ENCODE measurements at regions not wholly inside any gene's neighbourhood (a gene's known extent, or its start where the extent isn't known, plus 50 kb on each side); places are given as distances from the start of the nearest gene placed in this dataset.
"Not testable (repeated sequence)": the region's sequence is repeated elsewhere in the genome, so short reads cannot be mapped to it uniquely, and the experiment has no call there.

GRCh38 chr5:99771296-99771695 is 763.9 kb upstream of the FAM174A start:
- Mint-ChIP-seq H3K27ac (no peak overlapping the region), H3K9me3 (ENCODE audit: low read depth) (peaks cover 11% of the 10 kb centered on the region), H3K4me3 (no peak overlapping the region), H3K27me3 (no peaks in the 10 kb centered on the region), H3K36me3 (no peaks in the 10 kb centered on the region), H3K4me1 (ENCODE audit: low read depth) (no peaks in the 10 kb centered on the region)

DNA sequence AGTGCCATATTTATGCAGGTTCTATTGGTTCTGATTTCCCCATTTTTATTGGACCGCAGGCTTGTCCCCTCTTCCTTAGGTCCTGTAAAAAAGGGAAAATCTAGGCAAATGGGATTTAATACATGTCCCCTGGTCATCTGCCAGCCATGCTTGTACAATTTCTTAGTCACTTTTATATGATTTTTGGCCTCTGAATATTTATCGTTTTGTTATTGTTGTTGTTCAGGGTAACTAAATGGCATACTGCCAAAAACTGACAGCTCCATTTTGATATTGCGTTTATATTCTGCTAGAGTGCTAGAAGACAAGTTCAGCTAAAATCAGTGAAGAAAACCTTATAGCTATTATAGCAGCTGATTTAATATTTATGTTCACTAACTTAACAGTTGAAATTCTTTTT is 770.2 kb upstream of the FAM174A start:
- no peaks in the 10 kb centered on the region for H3K27me3 Mint-ChIP-seq
- no peaks in the 10 kb centered on the region for H3K4me1 Mint-ChIP-seq (ENCODE audit: low read depth)
- H3K27ac Mint-ChIP-seq = no peak overlapping the region
- no peak overlapping the region for H3K4me3 Mint-ChIP-seq
- peaks cover 18% of the 10 kb centered on the region for H3K9me3 Mint-ChIP-seq (ENCODE audit: low read depth)
- no peaks in the 10 kb centered on the region for H3K36me3 Mint-ChIP-seq

DNA sequence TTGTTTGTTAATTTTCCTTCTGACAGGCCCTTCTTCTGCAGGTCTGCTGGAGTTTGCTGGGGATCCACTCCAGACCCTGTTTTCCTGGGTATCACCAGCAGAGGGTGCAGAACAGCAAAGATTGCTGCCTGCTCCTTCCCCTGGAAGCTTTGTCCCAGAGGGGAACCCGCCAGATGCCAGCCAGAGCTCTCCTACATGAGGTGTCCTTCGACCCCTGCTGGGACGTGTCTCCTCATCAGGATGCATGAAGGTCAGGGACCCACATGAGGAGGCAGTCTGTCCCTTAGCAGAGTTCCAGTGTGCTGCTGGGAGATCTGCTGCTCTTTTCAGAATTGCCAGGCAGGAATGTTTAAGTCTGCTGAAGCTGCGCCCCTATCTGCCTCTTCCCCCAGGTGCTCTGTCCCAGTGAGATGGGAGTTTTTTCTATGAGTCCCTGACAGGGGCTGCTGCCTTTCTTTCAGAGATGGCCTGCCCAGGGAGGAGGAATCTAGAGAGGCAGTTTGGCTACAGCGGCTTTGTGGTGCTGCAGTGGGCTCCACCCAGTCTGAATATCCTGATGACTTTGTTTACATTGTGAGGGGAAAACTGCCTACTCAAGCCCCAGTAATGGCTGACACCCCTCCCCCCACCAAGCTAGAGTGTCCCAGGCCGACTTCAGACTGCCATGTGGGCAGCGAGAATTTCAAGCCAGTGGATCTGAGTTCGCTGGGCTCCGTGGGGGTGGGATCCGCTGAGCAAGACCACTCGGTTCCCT is 772.0 kb upstream of the FAM174A start:
- Mint-ChIP-seq H3K36me3 (no peaks in the 10 kb centered on the region), H3K27me3 (no peaks in the 10 kb centered on the region), H3K4me1 (ENCODE audit: low read depth) (no peaks in the 10 kb centered on the region), H3K27ac (no peak overlapping the region), H3K4me3 (no peak overlapping the region), H3K9me3 (ENCODE audit: low read depth) (peaks cover 14% of the 10 kb centered on the region)

GRCh38 chr5:99747342-99747741 is 787.8 kb upstream of the FAM174A start:
- H3K27me3 Mint-ChIP-seq = no peaks in the 10 kb centered on the region
- no peaks in the 10 kb centered on the region for H3K4me1 Mint-ChIP-seq (ENCODE audit: low read depth)
- no peaks in the 10 kb centered on the region for H3K36me3 Mint-ChIP-seq
- H3K4me3 Mint-ChIP-seq = no peak overlapping the region
- H3K9me3 Mint-ChIP-seq (ENCODE audit: low read depth) = peaks cover 16% of the 10 kb centered on the region
- no peak overlapping the region for H3K27ac Mint-ChIP-seq

DNA sequence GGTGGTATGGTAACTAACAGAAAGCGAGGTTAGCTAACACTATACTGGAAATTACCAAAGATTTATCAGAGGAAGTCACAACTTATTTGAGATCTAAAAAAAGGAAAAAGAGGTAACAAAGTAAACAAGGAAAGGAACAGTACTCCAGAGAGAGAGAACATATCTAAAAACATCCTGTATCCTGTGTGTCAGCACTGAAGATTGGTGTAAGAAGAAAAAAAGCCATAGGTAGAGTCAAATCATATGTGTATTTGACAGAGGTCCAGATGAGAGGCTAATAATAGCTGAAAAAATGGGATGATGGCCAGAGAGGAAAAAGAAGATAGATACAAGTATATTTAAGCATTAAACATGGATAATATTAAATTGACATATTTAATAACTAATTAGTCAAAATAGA is 802.0 kb upstream of the FAM174A start:
- H3K27ac Mint-ChIP-seq; H3K4me3 Mint-ChIP-seq; H3K36me3 Mint-ChIP-seq; H3K4me1 Mint-ChIP-seq (ENCODE audit: low read depth); H3K9me3 Mint-ChIP-seq (ENCODE audit: low read depth); H3K27me3 Mint-ChIP-seq: not testable (repeated sequence)

DNA sequence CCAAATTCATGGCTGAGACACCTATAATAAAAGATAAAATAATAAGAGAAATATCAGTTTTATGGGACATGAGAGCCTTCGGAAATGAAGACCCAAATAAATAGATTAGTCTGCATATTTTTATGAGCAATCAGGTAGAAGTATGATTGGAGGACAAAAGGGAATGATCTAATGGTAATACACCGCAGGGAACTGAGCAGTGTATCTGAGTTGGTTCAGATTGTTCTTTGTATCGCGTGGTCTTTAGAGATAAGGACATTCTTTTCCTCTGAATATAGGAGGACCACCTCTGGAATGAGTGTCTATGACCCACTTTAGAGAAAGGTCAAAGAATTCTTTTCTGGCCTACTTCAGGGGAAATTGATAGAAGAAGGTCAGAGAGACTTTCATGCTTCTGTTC is 801.8 kb upstream of the CHD1 start:
- not testable (repeated sequence) for H3K9me3 Mint-ChIP-seq (ENCODE audit: low read depth); H3K4me1 Mint-ChIP-seq (ENCODE audit: low read depth); H3K27ac Mint-ChIP-seq; H3K36me3 Mint-ChIP-seq; H3K27me3 Mint-ChIP-seq; H3K4me3 Mint-ChIP-seq

DNA sequence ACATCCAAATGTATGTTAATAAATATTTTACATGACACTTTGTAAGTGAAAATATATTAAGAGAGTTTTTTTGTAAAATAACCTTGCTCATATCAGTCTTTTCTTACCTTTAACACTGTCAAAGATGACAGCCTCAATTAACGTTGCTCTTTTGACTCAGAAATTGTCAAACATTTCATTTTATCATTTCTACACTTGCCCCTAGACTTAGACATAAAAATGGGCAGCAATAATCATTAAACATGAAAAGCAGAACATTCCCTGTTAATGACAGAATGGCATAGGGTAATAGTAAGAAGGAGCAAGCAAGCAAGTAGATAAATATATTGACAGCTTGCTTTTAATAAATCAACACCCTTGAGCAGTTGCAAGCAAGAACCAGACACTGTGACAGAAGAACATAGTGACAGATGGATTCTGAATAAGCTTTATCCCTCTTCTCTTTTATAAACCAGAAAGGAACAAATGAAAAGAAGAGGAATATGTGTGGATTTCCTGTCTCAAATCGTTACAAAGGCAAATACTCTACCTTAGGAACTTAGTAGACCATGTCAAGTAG is 796.0 kb upstream of the CHD1 start:
- no peaks in the 10 kb centered on the region for H3K27me3 Mint-ChIP-seq
- H3K4me3 Mint-ChIP-seq = no peak overlapping the region
- no peak overlapping the region for H3K27ac Mint-ChIP-seq
- no peaks in the 10 kb centered on the region for H3K4me1 Mint-ChIP-seq (ENCODE audit: low read depth)
- H3K36me3 Mint-ChIP-seq = no peaks in the 10 kb centered on the region
- H3K9me3 Mint-ChIP-seq (ENCODE audit: low read depth) = no peaks in the 10 kb centered on the region

GRCh38 chr5:99721506-99721905 is 792.7 kb upstream of the CHD1 start:
- Mint-ChIP-seq H3K27ac (no peak overlapping the region), H3K9me3 (ENCODE audit: low read depth) (no peaks in the 10 kb centered on the region), H3K4me1 (ENCODE audit: low read depth) (no peaks in the 10 kb centered on the region), H3K4me3 (no peak overlapping the region), H3K36me3 (no peaks in the 10 kb centered on the region), H3K27me3 (no peaks in the 10 kb centered on the region)

DNA sequence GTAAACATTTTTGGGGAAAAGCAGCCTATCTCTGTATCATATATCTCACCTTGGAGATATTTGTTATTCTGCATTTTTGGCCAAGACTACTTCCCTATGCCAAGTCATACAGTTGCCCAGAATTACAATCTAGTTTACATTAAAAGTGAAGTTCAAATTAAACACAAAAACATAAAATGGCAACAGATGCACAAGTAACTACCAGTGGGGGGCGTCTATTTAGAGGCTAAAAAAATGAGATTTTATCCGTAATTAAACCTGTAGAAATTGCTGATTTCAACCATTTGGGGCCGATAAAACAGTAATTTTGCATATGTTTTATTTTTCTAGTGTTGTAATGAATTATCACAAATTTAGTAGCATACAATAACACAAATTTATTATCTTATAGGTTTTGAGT is 787.1 kb upstream of the CHD1 start:
- Mint-ChIP-seq H3K9me3 (ENCODE audit: low read depth) (peaks cover 3% of the 10 kb centered on the region), H3K4me1 (ENCODE audit: low read depth) (no peaks in the 10 kb centered on the region), H3K4me3 (no peak overlapping the region), H3K27me3 (no peaks in the 10 kb centered on the region), H3K36me3 (no peaks in the 10 kb centered on the region), H3K27ac (no peak overlapping the region)

GRCh38 chr5:99706160-99706559 is 777.4 kb upstream of the CHD1 start:
- H3K27ac Mint-ChIP-seq = no peak overlapping the region
- H3K9me3 Mint-ChIP-seq (ENCODE audit: low read depth) = peaks cover 6% of the 10 kb centered on the region
- no peak overlapping the region for H3K4me3 Mint-ChIP-seq
- no peaks in the 10 kb centered on the region for H3K4me1 Mint-ChIP-seq (ENCODE audit: low read depth)
- no peaks in the 10 kb centered on the region for H3K36me3 Mint-ChIP-seq
- no peaks in the 10 kb centered on the region for H3K27me3 Mint-ChIP-seq

DNA sequence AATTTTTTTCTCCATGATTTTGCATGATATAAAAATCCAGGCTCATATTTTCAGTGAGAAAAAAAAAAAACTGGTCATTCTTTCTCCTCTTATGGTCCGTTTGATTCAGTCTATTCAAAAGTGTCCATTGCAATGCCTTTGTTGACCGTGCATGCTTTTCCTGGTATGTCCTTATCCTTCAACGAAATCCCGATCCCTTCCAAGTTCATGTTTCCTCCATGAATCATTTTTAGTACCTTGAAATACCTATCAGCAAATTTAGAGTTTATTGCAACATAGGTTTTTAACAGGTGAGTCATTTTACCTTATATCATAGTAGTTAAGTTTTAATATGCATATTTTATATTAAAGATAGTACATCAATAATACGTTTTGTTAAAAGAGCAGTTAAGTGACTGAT is 773.8 kb upstream of the CHD1 start:
- H3K4me3 Mint-ChIP-seq = no peak overlapping the region
- H3K36me3 Mint-ChIP-seq = no peaks in the 10 kb centered on the region
- H3K27ac Mint-ChIP-seq = no peak overlapping the region
- H3K9me3 Mint-ChIP-seq (ENCODE audit: low read depth) = peaks cover 6% of the 10 kb centered on the region
- H3K27me3 Mint-ChIP-seq = no peaks in the 10 kb centered on the region
- no peaks in the 10 kb centered on the region for H3K4me1 Mint-ChIP-seq (ENCODE audit: low read depth)

DNA sequence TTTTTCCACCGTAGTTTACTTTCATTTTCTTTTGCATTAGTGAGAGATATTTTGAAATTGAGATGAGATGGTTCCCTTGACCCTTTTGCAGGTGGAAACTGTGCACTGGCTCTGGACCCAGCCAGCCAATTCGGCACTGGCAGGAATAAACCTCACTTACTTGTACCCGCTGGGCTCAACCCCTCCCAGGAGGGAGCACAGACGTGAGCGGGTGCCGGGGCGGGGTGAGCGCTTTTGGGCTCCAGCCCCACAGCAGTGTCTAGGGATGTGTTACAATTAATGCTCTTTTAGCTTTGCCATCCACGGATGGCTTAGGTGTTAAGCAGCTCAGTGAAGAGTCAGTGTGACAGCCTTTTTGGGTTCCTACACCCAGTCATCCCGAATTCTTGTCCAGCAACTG is 766.1 kb upstream of the CHD1 start:
- no peaks in the 10 kb centered on the region for H3K36me3 Mint-ChIP-seq
- no peak overlapping the region for H3K4me3 Mint-ChIP-seq
- no peaks in the 10 kb centered on the region for H3K27me3 Mint-ChIP-seq
- no peaks in the 10 kb centered on the region for H3K4me1 Mint-ChIP-seq (ENCODE audit: low read depth)
- H3K9me3 Mint-ChIP-seq (ENCODE audit: low read depth) = no peaks in the 10 kb centered on the region
- H3K27ac Mint-ChIP-seq = no peak overlapping the region

DNA sequence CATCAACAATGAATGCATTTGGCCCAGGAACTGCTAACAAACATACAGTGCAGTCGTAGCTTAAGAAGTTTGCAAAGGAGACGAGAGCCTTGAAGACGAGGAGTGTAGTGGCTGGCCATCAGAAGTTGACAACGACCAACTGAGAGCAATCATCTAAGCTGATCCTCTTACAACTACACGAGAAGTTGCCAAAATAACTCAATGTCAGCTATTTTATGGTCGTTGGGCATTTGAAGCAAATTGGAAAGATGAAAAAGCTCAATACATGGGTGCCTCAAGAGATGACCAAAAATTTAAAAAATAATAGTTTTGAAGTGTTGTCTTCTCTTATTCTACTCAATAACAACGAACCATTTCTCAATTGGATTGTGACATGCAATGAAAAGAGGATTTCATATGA is 757.7 kb upstream of the CHD1 start:
- Mint-ChIP-seq H3K4me3 (no peak overlapping the region), H3K27ac (no peak overlapping the region), H3K9me3 (ENCODE audit: low read depth) (peaks cover 10% of the 10 kb centered on the region), H3K27me3 (no peaks in the 10 kb centered on the region), H3K36me3 (no peaks in the 10 kb centered on the region), H3K4me1 (ENCODE audit: low read depth) (no peaks in the 10 kb centered on the region)

GRCh38 chr5:99675974-99676373 is 747.2 kb upstream of the CHD1 start:
- no peak overlapping the region for H3K4me3 Mint-ChIP-seq
- no peaks in the 10 kb centered on the region for H3K36me3 Mint-ChIP-seq

DNA sequence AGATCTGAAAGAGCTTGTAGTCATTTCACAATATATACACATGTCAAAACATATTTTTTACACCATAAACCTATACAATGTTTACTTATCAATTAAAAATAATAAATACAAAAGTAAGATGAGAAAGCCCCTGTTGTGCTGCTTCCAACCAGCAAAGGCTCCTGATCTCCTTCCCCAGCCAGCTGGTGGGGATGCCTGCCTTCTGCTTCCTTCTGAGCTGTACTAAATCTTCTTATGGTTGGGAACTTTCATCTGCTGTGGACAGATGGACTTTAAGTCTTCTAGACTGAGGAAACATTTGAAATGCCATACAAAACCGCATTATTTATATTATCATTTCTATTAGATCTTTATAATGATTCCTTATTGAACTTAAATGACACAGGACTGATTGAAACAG is 745.3 kb upstream of the CHD1 start:
- Mint-ChIP-seq H3K36me3 (no peaks in the 10 kb centered on the region), H3K9me3 (ENCODE audit: low read depth) (no peaks in the 10 kb centered on the region), H3K27ac (no peak overlapping the region), H3K4me3 (no peak overlapping the region), H3K27me3 (no peaks in the 10 kb centered on the region), H3K4me1 (ENCODE audit: low read depth) (no peaks in the 10 kb centered on the region)

More at GRCh38 chr5:99675974-99676373, 747.2 kb upstream of the CHD1 start:
- H3K27ac Mint-ChIP-seq = no peak overlapping the region
- no peaks in the 10 kb centered on the region for H3K27me3 Mint-ChIP-seq
- H3K4me1 Mint-ChIP-seq (ENCODE audit: low read depth) = no peaks in the 10 kb centered on the region
- peaks cover 4% of the 10 kb centered on the region for H3K9me3 Mint-ChIP-seq (ENCODE audit: low read depth)

- Mint-ChIP-seq H3K4me3 (no peak overlapping the region), H3K36me3 (no peaks in the 10 kb centered on the region), H3K27ac (no peak overlapping the region), H3K27me3 (no peaks in the 10 kb centered on the region), H3K4me1 (ENCODE audit: low read depth) (no peaks in the 10 kb centered on the region), H3K9me3 (ENCODE audit: low read depth) (peaks cover 7% of the 10 kb centered on the region)
These were observed 736.2 kb upstream of the CHD1 start for GRCh38 chr5:99664972-99665371.
